ENCODE measurements at regions not wholly inside any gene's neighbourhood (a gene's known extent, or its start where the extent isn't known, plus 50 kb on each side); places are given as distances from the start of the nearest gene placed in this dataset.

DNA sequence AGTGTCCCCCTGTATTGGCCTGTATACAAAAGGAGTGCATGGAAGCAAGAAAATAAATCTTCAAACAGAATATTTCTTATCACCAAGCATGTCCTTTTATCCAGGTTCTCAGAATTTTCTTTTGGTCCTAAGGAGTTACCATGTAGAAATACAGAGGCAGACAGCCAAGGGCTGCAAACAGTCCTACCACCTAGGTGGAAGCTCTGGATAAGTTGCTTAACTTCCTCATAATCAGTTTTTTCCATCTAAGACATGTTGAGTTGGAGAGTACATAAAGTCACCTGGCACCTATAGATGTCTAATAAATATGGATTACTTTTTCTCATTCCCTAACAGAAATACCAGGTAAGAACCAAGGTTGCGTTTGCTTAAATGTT is 57.0 kb upstream of the BLID start (continued):
- TF ChIP-seq, protein P1, sequence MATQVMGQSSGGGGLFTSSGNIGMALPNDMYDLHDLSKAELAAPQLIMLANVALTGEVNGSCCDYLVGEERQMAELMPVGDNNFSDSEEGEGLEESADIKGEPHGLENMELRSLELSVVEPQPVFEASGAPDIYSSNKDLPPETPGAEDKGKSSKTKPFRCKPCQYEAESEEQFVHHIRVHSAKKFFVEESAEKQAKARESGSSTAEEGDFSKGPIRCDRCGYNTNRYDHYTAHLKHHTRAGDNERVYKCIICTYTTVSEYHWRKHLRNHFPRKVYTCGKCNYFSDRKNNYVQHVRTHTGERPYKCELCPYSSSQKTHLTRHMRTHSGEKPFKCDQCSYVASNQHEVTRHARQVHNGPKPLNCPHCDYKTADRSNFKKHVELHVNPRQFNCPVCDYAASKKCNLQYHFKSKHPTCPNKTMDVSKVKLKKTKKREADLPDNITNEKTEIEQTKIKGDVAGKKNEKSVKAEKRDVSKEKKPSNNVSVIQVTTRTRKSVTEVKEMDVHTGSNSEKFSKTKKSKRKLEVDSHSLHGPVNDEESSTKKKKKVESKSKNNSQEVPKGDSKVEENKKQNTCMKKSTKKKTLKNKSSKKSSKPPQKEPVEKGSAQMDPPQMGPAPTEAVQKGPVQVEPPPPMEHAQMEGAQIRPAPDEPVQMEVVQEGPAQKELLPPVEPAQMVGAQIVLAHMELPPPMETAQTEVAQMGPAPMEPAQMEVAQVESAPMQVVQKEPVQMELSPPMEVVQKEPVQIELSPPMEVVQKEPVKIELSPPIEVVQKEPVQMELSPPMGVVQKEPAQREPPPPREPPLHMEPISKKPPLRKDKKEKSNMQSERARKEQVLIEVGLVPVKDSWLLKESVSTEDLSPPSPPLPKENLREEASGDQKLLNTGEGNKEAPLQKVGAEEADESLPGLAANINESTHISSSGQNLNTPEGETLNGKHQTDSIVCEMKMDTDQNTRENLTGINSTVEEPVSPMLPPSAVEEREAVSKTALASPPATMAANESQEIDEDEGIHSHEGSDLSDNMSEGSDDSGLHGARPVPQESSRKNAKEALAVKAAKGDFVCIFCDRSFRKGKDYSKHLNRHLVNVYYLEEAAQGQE (IDR thresholded peaks at IDR 0.05) = no peak
- no peak for TF ChIP-seq GABPA (IDR thresholded peaks at IDR 0.05 in 1 of 2, conservative IDR thresholded peaks at IDR 0.05 in 1 of 2)

DNA sequence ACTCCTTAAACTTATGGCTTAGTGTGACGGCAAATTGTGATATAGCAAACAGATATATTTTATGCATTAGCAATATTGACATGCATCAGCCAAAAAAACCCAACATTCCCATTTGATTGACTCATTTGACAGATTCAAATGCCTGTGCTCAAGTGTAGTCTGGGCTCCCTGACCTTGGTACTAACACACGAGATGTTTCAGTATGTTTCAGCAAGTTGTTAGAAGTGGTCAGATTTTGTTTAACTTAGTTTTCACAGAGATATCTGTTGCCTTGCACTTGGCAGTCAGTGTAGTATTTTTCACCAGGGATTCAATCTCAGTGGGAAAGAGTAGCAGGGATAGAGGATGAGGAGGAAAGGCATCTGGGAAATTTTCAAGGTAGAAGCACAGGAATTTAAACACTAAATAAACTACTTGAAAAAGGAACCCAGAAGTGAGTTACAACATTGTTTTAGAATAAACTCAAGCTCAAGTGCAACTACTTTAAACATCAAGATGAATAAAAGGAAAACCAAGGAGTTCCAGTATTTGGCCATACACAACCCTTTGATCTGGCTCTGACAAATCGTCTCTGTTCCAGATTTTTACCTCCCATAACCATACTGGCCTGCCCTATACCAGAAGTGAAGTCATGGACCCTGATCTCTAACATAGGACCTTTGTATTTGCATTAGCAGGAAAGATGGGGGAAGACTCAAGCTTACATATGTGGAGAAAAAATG is 56.5 kb upstream of the BLID start:
- H3K4me3 ChIP-seq (ENCODE audit: low read depth in 1 of 3, low read length in 3 of 3) = no peak overlapping the region
- DNase-seq (ENCODE audit: low spot score) = no peak
- WGBS = 91% methylated on average over 3 of the region's 3 CpGs

More for the DNA sequence above, 56.5 kb upstream of the BLID start:
- Histone ChIP-seq H3K9ac (ENCODE audit: low read depth in 1 of 2, low read length in 2 of 2) (no peak overlapping the region), H3K36me3 (ENCODE audit: control insufficient read depth in 4 of 4, insufficient read depth in 3 of 4, low read depth in 1 of 4, low read length in 3 of 4) (peaks cover 0 to 2% (median 0%) of the 10 kb centered on the region in 4 donors), H3K4me1 (ENCODE audit: control insufficient read depth in 4 of 4, insufficient read depth in 4 of 4, low read length in 3 of 4) (no peaks in the 10 kb centered on the region), H3K27me3 (ENCODE audit: control insufficient read depth in 4 of 4, insufficient read depth in 4 of 4, low read length in 3 of 4) (no peaks in the 10 kb centered on the region), H3K27ac (ENCODE audit: low read depth in 1 of 2, low read length in 2 of 2) (no peak overlapping the region), H3K9me3 (ENCODE audit: control insufficient read depth in 4 of 4, low read length in 3 of 4) (no peaks in the 10 kb centered on the region)
- TF ChIP-seq NR2F2 (IDR thresholded peaks at IDR 0.05) = no peak
- TF ChIP-seq SP1 (IDR thresholded peaks at IDR 0.05) = no peak
- TF ChIP-seq GABPA (IDR thresholded peaks at IDR 0.05 in 1 of 2, conservative IDR thresholded peaks at IDR 0.05 in 1 of 2) = no peak
- TF ChIP-seq, protein P2, sequence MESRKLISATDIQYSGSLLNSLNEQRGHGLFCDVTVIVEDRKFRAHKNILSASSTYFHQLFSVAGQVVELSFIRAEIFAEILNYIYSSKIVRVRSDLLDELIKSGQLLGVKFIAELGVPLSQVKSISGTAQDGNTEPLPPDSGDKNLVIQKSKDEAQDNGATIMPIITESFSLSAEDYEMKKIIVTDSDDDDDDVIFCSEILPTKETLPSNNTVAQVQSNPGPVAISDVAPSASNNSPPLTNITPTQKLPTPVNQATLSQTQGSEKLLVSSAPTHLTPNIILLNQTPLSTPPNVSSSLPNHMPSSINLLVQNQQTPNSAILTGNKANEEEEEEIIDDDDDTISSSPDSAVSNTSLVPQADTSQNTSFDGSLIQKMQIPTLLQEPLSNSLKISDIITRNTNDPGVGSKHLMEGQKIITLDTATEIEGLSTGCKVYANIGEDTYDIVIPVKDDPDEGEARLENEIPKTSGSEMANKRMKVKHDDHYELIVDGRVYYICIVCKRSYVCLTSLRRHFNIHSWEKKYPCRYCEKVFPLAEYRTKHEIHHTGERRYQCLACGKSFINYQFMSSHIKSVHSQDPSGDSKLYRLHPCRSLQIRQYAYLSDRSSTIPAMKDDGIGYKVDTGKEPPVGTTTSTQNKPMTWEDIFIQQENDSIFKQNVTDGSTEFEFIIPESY (IDR thresholded peaks at IDR 0.05) = no peak
- no peak for TF ChIP-seq TAF1 (conservative IDR thresholded peaks at IDR 0.05)
- no peak for TF ChIP-seq EGR1 (IDR thresholded peaks at IDR 0.05; ENCODE audit: low read depth in 2 of 2)
- no peak for TF ChIP-seq YY1 (IDR thresholded peaks at IDR 0.05)
- TF ChIP-seq JUND (IDR thresholded peaks at IDR 0.05) = no peak
- TF ChIP-seq, protein P3, sequence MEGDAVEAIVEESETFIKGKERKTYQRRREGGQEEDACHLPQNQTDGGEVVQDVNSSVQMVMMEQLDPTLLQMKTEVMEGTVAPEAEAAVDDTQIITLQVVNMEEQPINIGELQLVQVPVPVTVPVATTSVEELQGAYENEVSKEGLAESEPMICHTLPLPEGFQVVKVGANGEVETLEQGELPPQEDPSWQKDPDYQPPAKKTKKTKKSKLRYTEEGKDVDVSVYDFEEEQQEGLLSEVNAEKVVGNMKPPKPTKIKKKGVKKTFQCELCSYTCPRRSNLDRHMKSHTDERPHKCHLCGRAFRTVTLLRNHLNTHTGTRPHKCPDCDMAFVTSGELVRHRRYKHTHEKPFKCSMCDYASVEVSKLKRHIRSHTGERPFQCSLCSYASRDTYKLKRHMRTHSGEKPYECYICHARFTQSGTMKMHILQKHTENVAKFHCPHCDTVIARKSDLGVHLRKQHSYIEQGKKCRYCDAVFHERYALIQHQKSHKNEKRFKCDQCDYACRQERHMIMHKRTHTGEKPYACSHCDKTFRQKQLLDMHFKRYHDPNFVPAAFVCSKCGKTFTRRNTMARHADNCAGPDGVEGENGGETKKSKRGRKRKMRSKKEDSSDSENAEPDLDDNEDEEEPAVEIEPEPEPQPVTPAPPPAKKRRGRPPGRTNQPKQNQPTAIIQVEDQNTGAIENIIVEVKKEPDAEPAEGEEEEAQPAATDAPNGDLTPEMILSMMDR (IDR thresholded peaks at IDR 0.05; ENCODE audit: low read depth, low read length, missing input control) = no peak
- TF ChIP-seq, protein P1 (IDR thresholded peaks at IDR 0.05) = no peak
- no peak for TF ChIP-seq RXRA (IDR thresholded peaks at IDR 0.05)
- no peak for TF ChIP-seq FOXA1 (IDR thresholded peaks at IDR 0.05)
- TF ChIP-seq, protein P4, sequence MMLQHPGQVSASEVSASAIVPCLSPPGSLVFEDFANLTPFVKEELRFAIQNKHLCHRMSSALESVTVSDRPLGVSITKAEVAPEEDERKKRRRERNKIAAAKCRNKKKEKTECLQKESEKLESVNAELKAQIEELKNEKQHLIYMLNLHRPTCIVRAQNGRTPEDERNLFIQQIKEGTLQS (IDR thresholded peaks at IDR 0.05) = no peak
- no peak for TF ChIP-seq FOXA2 (IDR thresholded peaks at IDR 0.05)
- TF ChIP-seq RAD21 (IDR thresholded peaks at IDR 0.05) = no peak
- TF ChIP-seq HNF4A (conservative IDR thresholded peaks at IDR 0.05) = no peak
- TF ChIP-seq MAX (IDR thresholded peaks at IDR 0.05) = no peak
- TF ChIP-seq HNF4G (IDR thresholded peaks at IDR 0.05) = no peak
